CD4-positive, alpha-beta T cell (primary cell): ENCODE measurements at regions not wholly inside any gene's neighbourhood (a gene's known extent, or its start where the extent isn't known, plus 50 kb on each side); places are given as distances from the start of the nearest gene placed in this dataset.

Experiments used
- ATAC-seq: fragments of 200-7000 bp; cut with Tn5 transposase; one replicate; pipeline ENCODE4 v1.10.0; 2022; ENCODE audit warnings: mild to moderate bottlenecking; ENCODE audit not compliant: poor library complexity
- CTCF ChIA-PET: fragments of 350-600 bp; sonication (Branson Sonifier 250); formaldehyde crosslinking; loops from one replicate; lab custom pipeline; 2021; ENCODE audit warnings: antibody characterized with exemption, inconsistent platforms; lab: Charles Lee
- POLR2A ChIA-PET: fragments of 350-600 bp; sonication (Branson Sonifier 250); formaldehyde crosslinking; loops from one replicate; lab custom pipeline; 2021; ENCODE audit warnings: antibody characterized with exemption, inconsistent platforms; lab: Charles Lee
- DNase-seq, 14 experiments: peaks; one replicate each; pipeline ENCODE4 v3.0.0-alpha.2; 2013 to 2020; ENCODE audit warnings: mixed read lengths in 2 of 14
- H3K27ac ChIP-seq, 2 donors: one replicate each; pipeline versions ENCODE4 v1.5.1 to v1.7.0; 2013; ENCODE audit warnings: low read length in 2 of 2, low read depth in 1 of 2, mild to moderate bottlenecking in 1 of 2
- H3K27me3 ChIP-seq, 2 experiments: 1 replicate in 1 of 2; 2 replicates in 1 of 2; pipeline versions ENCODE4 v1.6.1 to v1.7.0; 2013; ENCODE audit warnings: low read length in 2 of 2, control low read depth in 1 of 2, mild to moderate bottlenecking in 1 of 2, moderate library complexity in 1 of 2; ENCODE audit not compliant: insufficient read depth in 2 of 2, control insufficient read depth in 1 of 2
- H3K36me3 ChIP-seq: one replicate; pipeline ENCODE4 v1.6.1; 2013; ENCODE audit warnings: low read length, control low read depth; ENCODE audit not compliant: insufficient read depth
- H3K4me1 ChIP-seq: one replicate; pipeline ENCODE4 v1.6.1; 2013; ENCODE audit warnings: low read length, control low read depth; ENCODE audit not compliant: insufficient read depth
- H3K4me3 ChIP-seq: one replicate; pipeline ENCODE4 v1.5.1; 2013; ENCODE audit warnings: mild to moderate bottlenecking, low read length, moderate library complexity
- H3K9me3 ChIP-seq, 2 experiments: 1 replicate in 1 of 2; 2 replicates in 1 of 2; pipeline versions ENCODE4 v1.6.1 to v1.7.0; 2013; ENCODE audit warnings: low read length in 2 of 2, mild to moderate bottlenecking in 2 of 2, control low read depth in 1 of 2, moderate library complexity in 1 of 2; ENCODE audit not compliant: control insufficient read depth in 1 of 2, insufficient read depth in 1 of 2
- H3K27ac Mint-ChIP-seq: one replicate; pipeline ENCODE4 v1.8.0; 2020; ENCODE audit warnings: mixed read lengths
- H3K27me3 Mint-ChIP-seq: one replicate; pipeline ENCODE4 v1.8.0; 2021; ENCODE audit warnings: mixed read lengths
- H3K36me3 Mint-ChIP-seq: one replicate; pipeline ENCODE4 v1.8.0; 2021; ENCODE audit warnings: low read depth, mixed read lengths
- H3K4me1 Mint-ChIP-seq: one replicate; pipeline ENCODE4 v1.8.0; 2021; ENCODE audit warnings: low read depth, mixed read lengths
- H3K4me3 Mint-ChIP-seq: one replicate; pipeline ENCODE4 v1.8.0; 2020; ENCODE audit warnings: mild to moderate bottlenecking, mixed read lengths
- H3K9me3 Mint-ChIP-seq: one replicate; pipeline ENCODE4 v1.8.0; 2020; ENCODE audit warnings: mixed read lengths
- intact Hi-C, 2 experiments: fragments of 100-400 bp; cut with DNase I in 1 of 2; cut with micrococcal nuclease in 1 of 2; formaldehyde crosslinking; loops; one replicate each; pipeline versions ENCODE4 v1.15.1 to v1.9.0; 2023 to 2025; cut with DNase I, micrococcal nuclease
- TF ChIP-seq, protein P1 (sequence below): fragments of 200-600 bp; IDR thresholded peaks from one replicate; pipeline ENCODE4 v1.8.0; 2022; ENCODE audit warnings: antibody characterized with exemption, mild to moderate bottlenecking

DNA sequence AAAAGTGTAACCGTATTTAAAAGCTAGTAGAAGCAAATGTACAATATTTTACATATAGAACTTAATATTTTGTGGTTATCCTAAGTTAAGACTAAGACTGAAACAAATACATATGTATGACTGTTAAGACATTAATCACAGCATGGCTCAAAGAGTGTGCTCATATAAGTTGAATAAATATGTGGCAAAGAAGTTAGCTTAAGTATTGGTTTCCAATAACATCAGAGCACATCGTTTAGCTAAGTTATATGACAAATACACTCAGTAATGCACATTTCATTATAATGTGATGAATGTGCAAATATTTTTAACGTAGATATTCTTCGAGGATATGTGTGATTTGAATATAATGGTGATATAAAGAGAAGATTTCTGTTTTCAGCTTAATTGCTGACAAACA is 253.8 kb downstream of the SLITRK5 start:
- Histone ChIP-seq H3K4me3 (no peak overlapping the region), H3K9me3 (no peaks in the 10 kb centered on the region), H3K4me1 (no peaks in the 10 kb centered on the region), H3K27me3 (no peaks in the 10 kb centered on the region), H3K36me3 (no peaks in the 10 kb centered on the region), H3K27ac (no peak overlapping the region)
- no peak overlapping the region for H3K4me3 Mint-ChIP-seq
- no peak overlapping the region for H3K27ac Mint-ChIP-seq
- intact Hi-C loops = no loop called here
- H3K36me3 Mint-ChIP-seq = no peaks in the 10 kb centered on the region
- no peaks in the 10 kb centered on the region for H3K9me3 Mint-ChIP-seq
- H3K4me1 Mint-ChIP-seq = no peaks in the 10 kb centered on the region
- DNase-seq (no peak), ATAC-seq (no peak)
- no peaks in the 10 kb centered on the region for H3K27me3 Mint-ChIP-seq
- POLR2A ChIA-PET = no interaction called here
- CTCF ChIA-PET = no interaction called here
- TF ChIP-seq, protein P1, sequence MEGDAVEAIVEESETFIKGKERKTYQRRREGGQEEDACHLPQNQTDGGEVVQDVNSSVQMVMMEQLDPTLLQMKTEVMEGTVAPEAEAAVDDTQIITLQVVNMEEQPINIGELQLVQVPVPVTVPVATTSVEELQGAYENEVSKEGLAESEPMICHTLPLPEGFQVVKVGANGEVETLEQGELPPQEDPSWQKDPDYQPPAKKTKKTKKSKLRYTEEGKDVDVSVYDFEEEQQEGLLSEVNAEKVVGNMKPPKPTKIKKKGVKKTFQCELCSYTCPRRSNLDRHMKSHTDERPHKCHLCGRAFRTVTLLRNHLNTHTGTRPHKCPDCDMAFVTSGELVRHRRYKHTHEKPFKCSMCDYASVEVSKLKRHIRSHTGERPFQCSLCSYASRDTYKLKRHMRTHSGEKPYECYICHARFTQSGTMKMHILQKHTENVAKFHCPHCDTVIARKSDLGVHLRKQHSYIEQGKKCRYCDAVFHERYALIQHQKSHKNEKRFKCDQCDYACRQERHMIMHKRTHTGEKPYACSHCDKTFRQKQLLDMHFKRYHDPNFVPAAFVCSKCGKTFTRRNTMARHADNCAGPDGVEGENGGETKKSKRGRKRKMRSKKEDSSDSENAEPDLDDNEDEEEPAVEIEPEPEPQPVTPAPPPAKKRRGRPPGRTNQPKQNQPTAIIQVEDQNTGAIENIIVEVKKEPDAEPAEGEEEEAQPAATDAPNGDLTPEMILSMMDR = no peak

DNA sequence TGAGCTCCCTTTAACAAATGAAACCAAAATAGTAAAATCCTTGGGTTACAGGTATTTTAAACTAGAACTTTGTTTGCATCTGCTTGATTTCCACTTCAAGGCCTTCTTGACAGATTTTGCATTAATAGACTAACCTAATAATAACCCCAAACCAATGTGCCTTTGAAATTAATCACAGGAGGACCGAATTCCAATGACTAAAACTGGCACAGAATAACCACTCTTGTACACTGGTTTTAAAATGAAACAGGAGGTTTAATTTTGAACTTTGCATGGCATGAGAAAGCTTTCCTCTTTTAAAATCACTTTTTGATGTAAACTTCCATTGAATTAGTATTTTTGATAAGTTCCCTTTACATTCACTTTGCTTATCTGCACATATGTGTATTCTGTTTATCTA is 269.6 kb downstream of the SLITRK5 start:
- Histone ChIP-seq H3K36me3 (no peaks in the 10 kb centered on the region), H3K27me3 (no peaks in the 10 kb centered on the region), H3K4me3 (no peak overlapping the region), H3K9me3 (no peaks in the 10 kb centered on the region), H3K27ac (no peak overlapping the region), H3K4me1 (no peaks in the 10 kb centered on the region)
- no peak overlapping the region for H3K27ac Mint-ChIP-seq
- intact Hi-C loops = no loop called here
- H3K9me3 Mint-ChIP-seq = no peaks in the 10 kb centered on the region
- H3K4me3 Mint-ChIP-seq = no peak overlapping the region
- ChIA-PET CTCF (no interaction called here), POLR2A (no interaction called here)
- no peaks in the 10 kb centered on the region for H3K36me3 Mint-ChIP-seq
- TF ChIP-seq, protein P1 = no peak
- H3K4me1 Mint-ChIP-seq = no peaks in the 10 kb centered on the region
- no peaks in the 10 kb centered on the region for H3K27me3 Mint-ChIP-seq
- no peak for DNase-seq
- no peak for ATAC-seq

DNA sequence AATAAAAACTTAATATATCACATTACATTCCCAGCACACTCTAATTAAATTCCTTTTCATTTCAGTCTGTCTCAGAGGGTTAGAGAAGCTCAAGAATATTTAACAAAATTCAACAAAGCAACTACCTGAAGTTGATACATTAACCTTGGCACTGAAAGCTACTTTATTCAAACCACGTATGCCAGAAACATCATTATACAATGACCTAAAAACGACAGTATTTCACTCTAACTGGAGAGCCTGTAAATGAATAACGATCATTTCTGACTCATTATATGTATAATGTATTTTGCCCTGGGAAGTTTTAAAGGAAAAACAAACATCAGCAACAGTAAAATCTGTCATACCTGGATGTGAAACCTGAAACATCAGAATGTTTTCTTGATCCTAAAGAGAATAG is 270.1 kb downstream of the SLITRK5 start:
- Mint-ChIP-seq H3K9me3 (no peaks in the 10 kb centered on the region), H3K4me1 (no peaks in the 10 kb centered on the region), H3K27ac (no peak overlapping the region), H3K36me3 (no peaks in the 10 kb centered on the region), H3K4me3 (no peak overlapping the region), H3K27me3 (no peaks in the 10 kb centered on the region)
- H3K27me3 ChIP-seq = no peaks in the 10 kb centered on the region
- no peak overlapping the region for H3K27ac ChIP-seq
- ChIA-PET POLR2A (no interaction called here), CTCF (no interaction called here)
- ATAC-seq (no peak), DNase-seq (no peak)
- TF ChIP-seq, protein P1 = no peak
- no peaks in the 10 kb centered on the region for H3K4me1 ChIP-seq
- no peaks in the 10 kb centered on the region for H3K36me3 ChIP-seq
- H3K4me3 ChIP-seq = no peak overlapping the region
- H3K9me3 ChIP-seq = no peaks in the 10 kb centered on the region
- intact Hi-C loops = no loop called here
